OCI-LY7 (cell line): ENCODE measurements at regions not wholly inside any gene's neighbourhood (a gene's known extent, or its start where the extent isn't known, plus 50 kb on each side); places are given as distances from the start of the nearest gene placed in this dataset.

Experiments used
- CTCF ChIP-seq: fragments of 200-600 bp; sonication (generic); conservative IDR thresholded peaks from 2 replicates; pipeline ENCODE4 v1.5.1; 2014; ENCODE audit warnings: mild to moderate bottlenecking, antibody characterized with exemption, low read length, moderate library complexity, mixed read lengths
- EZH2phosphoT487 ChIP-seq: fragments of 200-600 bp; sonication (generic); IDR thresholded peaks from 2 replicates; pipeline ENCODE4 v1.6.1; 2018; ENCODE audit warnings: low read depth, borderline replicate concordance, mild to moderate bottlenecking, mixed run types, antibody characterized with exemption, low read length, moderate library complexity, mixed read lengths

GRCh38 chr3:31106204-31106603 lies 211.7 kb upstream of the GADL1 start:
- TF ChIP-seq CTCF: 0 out of 2 replicates have a peak, but pooled peaks have one; percentile 31
- no peak for TF ChIP-seq EZH2phosphoT487
